IPS DF 6.9 (cell line): ENCODE measurements at regions not wholly inside any gene's neighbourhood (a gene's known extent, or its start where the extent isn't known, plus 50 kb on each side); places are given as distances from the start of the nearest gene placed in this dataset.

Source experiments
- DNase-seq: peaks from one replicate; pipeline ENCODE4 v3.0.0-alpha.2; 2013; ENCODE audit warnings: low read depth, low spot score
- H3K27ac ChIP-seq: one replicate; pipeline ENCODE4 v1.5.1; 2013; ENCODE audit warnings: low read length, control low read depth
- H3K27me3 ChIP-seq: 2 replicates; pipeline ENCODE4 v1.6.1; 2013; ENCODE audit warnings: mild to moderate bottlenecking, low read length; ENCODE audit not compliant: control insufficient read depth, insufficient read depth
- H3K36me3 ChIP-seq: 2 replicates; pipeline ENCODE4 v1.6.1; 2013; ENCODE audit warnings: low read length; ENCODE audit not compliant: control insufficient read depth, insufficient read depth
- H3K4me1 ChIP-seq: 2 replicates; pipeline ENCODE4 v1.6.1; 2013; ENCODE audit warnings: low read length; ENCODE audit not compliant: control insufficient read depth, insufficient read depth
- H3K4me3 ChIP-seq: 2 replicates; pipeline ENCODE4 v1.5.1; 2013; ENCODE audit warnings: mild to moderate bottlenecking, low read length
- H3K9me3 ChIP-seq: 2 replicates; pipeline ENCODE4 v1.6.1; 2013; ENCODE audit warnings: low read length, inconsistent platforms; ENCODE audit not compliant: control insufficient read depth, insufficient read depth
- WGBS: extraction: QIAGEN DNeasy Blood & Tissue Kit; methylation state at CpG from one replicate; pipeline ENCODE4 v1.1.7; 2013; ENCODE audit warnings: mixed read lengths, missing lambda C conversion rate; ENCODE audit not compliant: insufficient read length, insufficient coverage; 5-methylcytosine and 5-hydroxymethylcytosine counted together

DNA sequence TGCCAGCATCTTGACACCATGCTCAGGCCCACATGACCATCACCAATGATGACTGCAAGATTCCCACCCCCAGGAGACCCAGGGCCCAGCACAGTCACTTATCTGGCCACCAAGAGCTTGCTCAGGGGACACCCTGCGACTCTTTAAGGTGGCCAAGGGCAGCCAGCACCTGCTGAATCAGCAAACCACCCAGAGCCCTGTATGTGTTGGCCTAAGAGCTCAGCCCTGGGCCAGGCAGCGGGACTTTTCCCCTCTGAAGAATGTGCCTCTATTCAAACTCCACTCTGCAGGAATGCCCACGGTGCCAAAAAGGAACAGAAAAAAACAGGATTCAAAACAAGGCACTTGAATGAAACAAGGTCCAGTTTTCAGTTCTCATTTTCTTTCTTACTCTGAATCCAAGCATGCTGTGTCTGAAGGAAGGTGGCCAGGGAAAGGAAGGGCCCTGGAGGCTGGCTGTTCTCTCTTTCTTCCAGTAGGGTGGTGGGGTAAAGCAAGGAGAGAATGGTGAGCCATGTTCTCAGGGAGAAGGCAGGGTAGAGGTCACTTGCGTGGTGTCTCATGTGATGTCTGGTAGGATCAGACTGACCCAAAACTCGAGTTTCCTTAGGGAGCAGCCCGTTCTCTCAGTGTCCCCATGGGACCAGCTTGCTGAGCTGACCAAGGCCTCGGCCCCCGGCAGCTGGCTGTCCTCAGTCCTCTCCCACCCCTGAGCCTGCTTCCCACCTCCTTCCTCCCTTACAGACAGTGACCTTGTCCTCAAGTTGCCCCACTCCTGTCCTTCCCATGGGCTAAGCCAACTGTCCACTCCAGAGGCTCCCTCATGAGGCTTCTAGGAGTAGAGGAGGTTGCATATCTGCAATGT, 150.0 kb downstream of the RNF152 start:
- no peak for DNase-seq
- Histone ChIP-seq H3K9me3 (no peaks in the 10 kb centered on the region), H3K4me3 (no peak overlapping the region), H3K4me1 (no peaks in the 10 kb centered on the region), H3K36me3 (no peaks in the 10 kb centered on the region), H3K27ac (no peak overlapping the region), H3K27me3 (no peaks in the 10 kb centered on the region)
- WGBS, result no CpG with 5 or more reads among the region's 8 CpGs

DNA sequence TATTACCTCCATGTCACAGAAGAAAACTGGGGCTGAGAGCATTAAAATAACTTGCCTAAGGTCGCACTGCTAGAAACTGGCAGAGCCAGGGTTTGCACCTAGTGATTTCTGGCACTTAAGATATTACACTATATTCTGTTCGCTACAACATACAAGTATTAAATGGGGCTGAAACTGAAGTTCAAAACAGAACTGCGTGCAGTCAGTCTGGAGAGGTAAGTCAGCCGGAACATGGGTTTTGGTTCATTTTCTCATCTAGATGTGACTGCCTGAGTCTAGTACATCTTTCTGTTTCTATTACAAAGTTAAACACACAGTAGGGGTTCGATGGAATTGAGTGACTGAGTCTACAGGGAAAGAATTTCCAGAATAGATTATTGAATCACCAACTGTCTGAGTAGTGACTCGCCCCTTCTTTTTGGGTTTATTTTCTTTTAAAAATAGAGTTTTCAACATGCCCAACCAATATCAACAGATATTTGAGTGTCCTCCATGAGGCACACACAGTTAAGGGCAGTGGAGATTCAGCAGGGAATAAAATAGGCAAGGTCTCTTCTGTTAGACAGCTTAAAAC, 150.8 kb downstream of the RNF152 start:
- no CpG with 5 or more reads among the region's 6 CpGs for WGBS
- Histone ChIP-seq H3K4me1 (no peaks in the 10 kb centered on the region), H3K9me3 (no peaks in the 10 kb centered on the region), H3K27me3 (no peaks in the 10 kb centered on the region), H3K36me3 (no peaks in the 10 kb centered on the region), H3K4me3 (no peak overlapping the region), H3K27ac (no peak overlapping the region)
- DNase-seq, result no peak

DNA sequence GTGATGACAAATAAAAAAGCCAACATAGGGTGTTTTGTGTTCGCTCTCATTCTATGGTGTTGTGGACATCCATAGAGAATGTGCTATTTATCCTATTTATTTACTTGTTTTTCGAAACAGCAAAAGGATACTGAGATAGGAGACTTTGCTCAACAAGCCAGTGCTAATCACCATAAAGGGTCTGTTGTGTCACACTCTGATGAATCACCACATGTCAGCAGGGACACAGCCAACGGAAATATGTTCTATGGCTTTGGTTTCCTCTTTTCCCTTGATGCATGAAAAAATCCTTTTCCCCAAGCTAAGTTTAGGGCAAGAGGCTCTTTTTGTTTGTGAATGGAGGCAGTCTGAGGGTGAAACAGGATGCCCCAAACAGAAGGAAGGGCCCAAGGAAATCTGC, 154.3 kb downstream of the RNF152 start:
- DNase-seq, result no peak
- Histone ChIP-seq H3K27me3 (no peaks in the 10 kb centered on the region), H3K27ac (no peak overlapping the region), H3K36me3 (no peaks in the 10 kb centered on the region), H3K4me3 (no peak overlapping the region), H3K4me1 (no peaks in the 10 kb centered on the region), H3K9me3 (no peaks in the 10 kb centered on the region)
- no CpG with 5 or more reads among the region's 3 CpGs for WGBS

DNA sequence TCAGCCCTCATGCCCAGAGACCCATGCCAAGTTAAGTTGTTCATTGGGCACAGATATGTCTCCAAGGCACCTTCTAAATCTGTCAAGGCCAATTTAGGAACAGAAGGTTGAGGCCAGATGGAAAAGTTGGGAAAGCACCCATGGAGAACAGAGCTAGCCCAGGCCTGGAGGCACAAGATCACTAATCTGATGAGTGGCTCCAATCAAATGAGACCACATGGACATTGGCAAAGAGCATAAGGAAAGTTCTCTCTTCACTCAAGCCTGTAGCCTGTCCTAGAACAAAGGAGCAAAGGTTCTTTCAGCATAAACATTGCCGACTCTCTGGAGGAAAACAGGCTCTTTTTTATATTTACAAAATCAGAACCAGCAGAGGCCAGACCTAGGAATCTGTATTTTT, 154.8 kb downstream of the RNF152 start:
- no peak for DNase-seq
- Histone ChIP-seq H3K4me3 (no peak overlapping the region), H3K9me3 (no peaks in the 10 kb centered on the region), H3K4me1 (no peaks in the 10 kb centered on the region), H3K27me3 (no peaks in the 10 kb centered on the region), H3K36me3 (no peaks in the 10 kb centered on the region), H3K27ac (no peak overlapping the region)
- no CpG with 5 or more reads among the region's 1 CpG for WGBS

DNA sequence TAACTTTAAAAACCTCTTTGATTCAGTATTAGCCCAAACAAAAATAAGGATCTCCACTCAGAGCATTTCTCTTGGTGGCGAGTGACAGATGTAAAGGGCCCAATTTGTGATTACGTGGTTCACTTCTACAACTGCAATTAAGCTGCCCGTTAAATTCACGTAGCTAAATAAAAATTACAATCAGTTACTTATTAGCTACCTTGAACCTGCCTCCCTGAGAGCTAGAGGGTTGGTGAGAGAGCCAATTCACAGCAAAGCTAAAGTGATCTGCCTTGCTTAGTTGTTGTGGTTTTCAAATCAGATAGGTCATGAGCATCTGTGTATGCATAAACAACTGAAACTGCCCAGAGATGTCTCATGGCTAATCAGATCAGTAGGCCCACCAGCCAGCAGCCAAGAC, 156.7 kb downstream of the RNF152 start:
- no peak for DNase-seq
- H3K4me3 ChIP-seq, result no peak overlapping the region
- H3K9me3 ChIP-seq, result no peaks in the 10 kb centered on the region
- no peak overlapping the region for H3K27ac ChIP-seq
- H3K27me3 ChIP-seq, result no peaks in the 10 kb centered on the region
- H3K36me3 ChIP-seq, result no peaks in the 10 kb centered on the region
- H3K4me1 ChIP-seq, result no peaks in the 10 kb centered on the region
- no CpG with 5 or more reads among the region's 4 CpGs for WGBS

DNA sequence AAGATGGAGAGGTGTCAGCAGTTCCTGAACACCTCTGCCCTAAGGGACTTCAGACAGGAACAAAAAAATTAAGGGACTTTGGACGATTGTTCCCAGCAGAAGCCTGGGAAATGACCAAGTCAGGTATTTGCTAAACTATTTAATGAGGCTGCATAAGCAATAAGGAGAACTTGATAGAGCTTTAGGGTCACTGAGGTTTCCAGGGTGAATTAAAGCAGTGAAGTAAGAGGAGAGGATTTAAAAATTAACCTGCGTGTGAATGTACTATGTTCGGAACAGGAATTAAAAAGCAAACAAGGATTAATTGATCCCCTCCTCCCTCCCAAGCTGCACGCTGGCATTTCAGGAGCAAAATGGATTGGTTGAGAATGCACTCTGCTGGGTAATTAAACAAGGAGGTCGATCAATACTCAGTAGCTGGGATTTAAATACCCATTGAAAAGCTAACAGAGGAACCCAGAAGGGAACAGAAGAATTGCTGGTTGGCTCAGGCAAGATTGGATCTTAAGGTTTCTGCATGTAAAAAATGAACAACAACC, 157.2 kb downstream of the RNF152 start:
- WGBS, result no CpG with 5 or more reads among the region's 5 CpGs
- Histone ChIP-seq H3K4me3 (no peak overlapping the region), H3K27me3 (no peaks in the 10 kb centered on the region), H3K4me1 (no peaks in the 10 kb centered on the region), H3K27ac (no peak overlapping the region), H3K9me3 (no peaks in the 10 kb centered on the region), H3K36me3 (no peaks in the 10 kb centered on the region)
- DNase-seq, result no peak

DNA sequence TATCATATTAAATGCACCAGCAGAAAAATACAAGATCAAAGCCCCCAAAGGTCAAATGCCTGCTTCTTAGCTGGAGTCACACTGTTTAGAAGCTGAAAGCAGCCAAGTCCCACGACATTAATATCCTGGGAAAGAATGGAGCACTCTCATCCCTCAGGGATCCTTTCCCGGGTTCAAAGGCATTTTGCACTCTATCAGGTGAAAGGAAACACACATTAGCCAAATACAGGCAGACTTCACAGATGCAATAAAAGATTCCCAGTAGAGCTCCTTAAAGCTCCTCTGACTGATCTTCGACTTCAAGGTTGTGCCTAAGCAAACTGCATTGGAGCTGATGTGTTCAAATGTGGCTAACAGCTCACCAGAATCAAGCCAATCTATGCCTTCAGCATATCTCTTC, 158.4 kb downstream of the RNF152 start:
- Histone ChIP-seq H3K4me3 (no peak overlapping the region), H3K27me3 (no peaks in the 10 kb centered on the region), H3K36me3 (no peaks in the 10 kb centered on the region), H3K9me3 (no peaks in the 10 kb centered on the region), H3K27ac (no peak overlapping the region), H3K4me1 (no peaks in the 10 kb centered on the region)
- WGBS, result no CpG with 5 or more reads among the region's 3 CpGs
- no peak for DNase-seq

DNA sequence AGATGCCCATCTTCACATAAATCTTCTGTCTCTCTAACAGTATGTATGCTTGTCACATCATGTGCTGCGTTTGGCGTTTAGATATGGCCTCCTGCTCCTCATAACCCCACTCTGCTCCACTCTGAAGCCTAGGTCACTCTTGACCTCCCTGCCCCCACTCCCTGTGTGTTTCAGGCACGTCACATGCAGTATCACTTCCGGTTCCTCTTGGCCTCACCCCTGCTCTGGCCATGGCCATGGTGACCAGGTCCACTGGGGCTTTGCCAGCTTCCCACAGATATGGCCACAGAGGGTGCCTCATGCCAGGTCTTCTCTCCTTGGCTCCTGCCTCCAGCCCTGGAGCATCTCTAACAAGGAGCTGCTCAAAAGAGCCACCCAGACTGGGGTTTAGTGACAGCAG, 160.0 kb downstream of the RNF152 start:
- Histone ChIP-seq H3K36me3 (no peaks in the 10 kb centered on the region), H3K4me3 (no peak overlapping the region), H3K9me3 (no peaks in the 10 kb centered on the region), H3K4me1 (no peaks in the 10 kb centered on the region), H3K27me3 (no peaks in the 10 kb centered on the region), H3K27ac (no peak overlapping the region)
- no peak for DNase-seq
- no CpG with 5 or more reads among the region's 4 CpGs for WGBS

DNA sequence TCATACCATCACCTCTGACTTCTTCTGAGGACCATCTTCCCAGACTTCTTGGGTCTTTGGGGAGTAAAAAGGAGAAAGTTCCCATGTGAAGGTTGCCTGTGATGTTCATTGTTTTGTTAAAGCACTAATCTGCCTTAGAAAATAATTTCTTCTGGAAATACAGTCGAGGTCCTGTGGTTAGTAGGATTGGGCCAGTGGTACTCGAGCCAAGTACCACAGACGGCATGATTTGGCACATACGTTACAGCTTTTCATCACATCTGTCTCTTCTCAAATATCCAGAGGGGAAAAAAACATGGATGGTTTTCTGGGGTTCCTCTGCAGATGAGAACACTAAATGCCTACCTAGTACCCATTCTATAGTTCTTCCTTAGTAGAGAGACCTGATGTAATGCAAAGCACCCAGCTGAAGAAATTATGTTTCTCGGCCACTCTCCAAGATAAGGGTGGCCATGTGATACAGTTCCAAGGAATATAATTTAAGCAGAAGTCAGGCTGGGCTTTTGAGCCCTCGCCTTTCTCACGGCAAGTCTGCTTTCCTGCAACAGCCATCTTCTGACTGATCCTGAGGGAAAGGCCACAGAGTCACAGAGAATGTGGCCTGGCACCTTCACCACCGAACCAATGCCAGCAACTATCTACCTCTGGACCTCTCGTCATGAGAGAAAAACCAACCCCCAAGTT, 161.0 kb downstream of the RNF152 start:
- no peaks in the 10 kb centered on the region for H3K9me3 ChIP-seq
- H3K4me1 ChIP-seq, result no peaks in the 10 kb centered on the region
- no peak overlapping the region for H3K4me3 ChIP-seq
- no peaks in the 10 kb centered on the region for H3K36me3 ChIP-seq
- no peak for DNase-seq
- H3K27me3 ChIP-seq, result no peaks in the 10 kb centered on the region
- H3K27ac ChIP-seq, result no peak overlapping the region
- WGBS, result no CpG with 5 or more reads among the region's 9 CpGs

DNA sequence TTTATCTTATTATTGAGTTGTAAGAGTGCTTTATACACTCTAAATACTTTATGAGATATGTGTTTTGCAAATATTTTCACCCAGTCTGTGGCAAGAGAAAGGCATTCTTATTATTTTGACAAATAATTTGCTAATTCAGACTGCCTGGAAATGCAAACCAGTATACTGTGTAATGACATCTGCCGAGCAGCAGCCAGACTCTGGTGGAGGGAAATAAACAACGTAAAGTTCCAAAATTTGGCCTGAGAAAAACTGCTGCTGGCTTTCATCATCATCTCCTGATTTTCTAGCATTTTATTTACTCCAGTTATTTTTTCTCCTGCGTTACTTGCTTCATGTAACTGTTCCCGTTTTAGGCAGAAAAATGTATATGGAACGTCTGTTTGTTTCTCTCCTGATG, 161.6 kb downstream of the RNF152 start:
- DNase-seq, result no peak
- no peak overlapping the region for H3K4me3 ChIP-seq
- no peaks in the 10 kb centered on the region for H3K9me3 ChIP-seq
- H3K36me3 ChIP-seq, result no peaks in the 10 kb centered on the region
- no peak overlapping the region for H3K27ac ChIP-seq
- WGBS, result no CpG with 5 or more reads among the region's 5 CpGs
- H3K27me3 ChIP-seq, result no peaks in the 10 kb centered on the region
- no peaks in the 10 kb centered on the region for H3K4me1 ChIP-seq
